ENCODE measurements at regions not wholly inside any gene's neighbourhood (a gene's known extent, or its start where the extent isn't known, plus 50 kb on each side); places are given as distances from the start of the nearest gene placed in this dataset.

DNA sequence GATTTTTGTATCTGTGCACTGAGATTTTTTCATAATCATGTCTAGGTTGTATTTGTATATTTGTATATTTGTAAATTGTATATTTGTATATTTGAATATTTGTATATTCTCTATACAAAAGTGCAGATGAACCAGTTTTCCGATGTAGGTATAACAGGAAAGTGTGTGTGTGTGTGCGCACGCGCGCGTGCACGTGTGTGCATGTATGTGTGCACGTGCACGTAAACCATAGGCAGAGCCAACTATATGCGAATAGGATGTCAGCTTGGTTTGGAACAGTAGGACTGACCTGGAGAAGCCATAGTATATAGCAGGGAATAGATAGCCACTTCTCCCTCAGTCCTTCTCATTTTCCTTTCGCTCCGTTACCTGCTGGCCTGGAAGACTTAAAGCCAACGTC, 565.8 kb downstream of the XIRP2 start:
- H3K27ac Mint-ChIP-seq = no peak overlapping the region
- no peaks in the 10 kb centered on the region for H3K27me3 Mint-ChIP-seq
- H3K36me3 Mint-ChIP-seq = no peaks in the 10 kb centered on the region
- peaks cover 1 to 10% (median 4%) of the 10 kb centered on the region in 3 donors for H3K9me3 Mint-ChIP-seq
- H3K4me1 Mint-ChIP-seq = no peaks in the 10 kb centered on the region
- no peak overlapping the region for H3K4me3 Mint-ChIP-seq

DNA sequence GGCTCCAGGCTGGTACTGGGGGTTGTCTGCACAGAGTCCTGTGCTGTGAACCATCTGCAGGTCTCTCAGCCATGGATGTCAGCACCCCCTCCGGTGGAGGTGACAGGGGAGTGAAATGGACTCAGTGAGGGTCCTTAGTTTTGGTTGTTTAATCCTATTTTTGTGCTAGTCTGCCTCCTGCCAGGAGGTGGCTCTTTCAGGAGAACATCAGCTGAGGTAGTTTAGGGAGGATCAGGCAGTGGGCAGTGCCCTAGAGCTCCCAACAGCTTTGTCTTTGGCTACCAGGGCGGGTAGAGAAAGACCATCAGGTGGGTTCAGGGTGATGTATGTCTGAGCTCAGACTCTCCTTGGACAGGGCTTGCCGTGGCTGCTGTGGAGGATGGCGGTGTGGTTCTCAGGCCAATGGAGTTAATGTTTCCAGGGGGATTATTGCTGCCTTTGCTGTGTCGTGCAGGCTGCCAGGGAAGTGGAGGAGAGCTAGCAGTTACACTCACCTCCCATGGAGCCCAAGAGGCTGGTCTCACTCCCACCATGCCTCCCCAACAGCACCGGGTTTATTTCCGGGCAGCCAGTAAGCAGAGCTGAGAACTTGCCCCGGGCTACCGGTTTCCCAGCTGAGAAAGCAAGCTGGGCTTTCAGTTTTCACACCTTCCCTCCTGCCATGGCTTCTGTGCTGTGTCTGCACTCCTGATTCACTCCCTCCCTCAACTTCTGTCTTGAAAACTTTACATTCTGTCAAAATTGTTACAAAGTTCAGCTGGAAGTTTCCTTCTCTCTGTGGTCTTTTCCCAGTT, 563.4 kb downstream of the XIRP2 start:
- H3K27ac Mint-ChIP-seq = no peak overlapping the region
- no peaks in the 10 kb centered on the region for H3K27me3 Mint-ChIP-seq
- H3K9me3 Mint-ChIP-seq = peaks cover 0 to 8% (median 4%) of the 10 kb centered on the region in 3 donors
- no peaks in the 10 kb centered on the region for H3K36me3 Mint-ChIP-seq
- no peak overlapping the region for H3K4me3 Mint-ChIP-seq
- no peaks in the 10 kb centered on the region for H3K4me1 Mint-ChIP-seq

DNA sequence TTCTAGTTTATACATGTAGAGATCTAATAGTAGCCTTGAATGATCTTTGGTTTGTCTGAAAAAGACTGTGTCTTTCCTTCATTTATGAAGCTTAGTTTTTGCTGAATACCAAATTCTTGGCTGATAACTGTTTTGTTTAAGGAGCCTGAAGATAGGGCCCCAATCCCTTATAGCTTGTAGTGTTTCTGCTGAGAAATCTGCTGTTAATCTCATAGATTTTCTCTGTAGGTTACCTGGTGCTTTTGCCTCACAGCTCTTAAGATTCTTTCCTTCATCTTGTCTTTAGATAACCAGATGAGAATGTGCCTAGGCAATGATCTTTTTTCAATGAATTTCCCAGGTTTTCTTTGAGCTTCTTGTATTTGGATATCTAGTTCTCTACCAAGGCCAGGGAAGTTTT, 562.1 kb downstream of the XIRP2 start:
- Mint-ChIP-seq H3K9me3 (peaks cover 0 to 8% (median 4%) of the 10 kb centered on the region in 3 donors), H3K4me1 (no peaks in the 10 kb centered on the region), H3K4me3 (no peak overlapping the region), H3K36me3 (no peaks in the 10 kb centered on the region), H3K27me3 (no peaks in the 10 kb centered on the region), H3K27ac (no peak overlapping the region)

DNA sequence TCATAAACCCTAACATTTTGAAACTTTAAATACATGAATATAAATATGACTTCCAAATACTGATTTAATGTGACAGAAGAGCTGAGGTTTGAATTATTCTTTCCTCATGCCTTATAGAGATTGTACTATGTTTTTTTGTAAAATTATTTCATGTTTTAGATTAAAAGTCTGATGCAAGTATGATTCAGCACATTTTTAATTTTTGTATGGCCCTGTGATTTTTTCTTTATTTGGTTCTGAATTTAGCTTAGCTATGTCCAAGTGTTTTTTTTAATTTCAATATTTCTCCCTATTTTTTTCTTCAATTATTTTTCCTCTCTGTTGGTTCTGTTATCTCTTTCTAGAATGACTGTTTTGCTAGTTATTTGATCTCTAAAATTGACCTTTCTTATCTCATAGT, 552.1 kb downstream of the XIRP2 start:
- no peaks in the 10 kb centered on the region for H3K36me3 Mint-ChIP-seq
- H3K4me1 Mint-ChIP-seq = peaks cover 0 to 1% (median 0%) of the 10 kb centered on the region in 3 donors
- no peaks in the 10 kb centered on the region for H3K27me3 Mint-ChIP-seq
- H3K27ac Mint-ChIP-seq = no peak overlapping the region
- H3K9me3 Mint-ChIP-seq = peaks cover 0 to 5% (median 2%) of the 10 kb centered on the region in 3 donors
- H3K4me3 Mint-ChIP-seq = no peak overlapping the region

DNA sequence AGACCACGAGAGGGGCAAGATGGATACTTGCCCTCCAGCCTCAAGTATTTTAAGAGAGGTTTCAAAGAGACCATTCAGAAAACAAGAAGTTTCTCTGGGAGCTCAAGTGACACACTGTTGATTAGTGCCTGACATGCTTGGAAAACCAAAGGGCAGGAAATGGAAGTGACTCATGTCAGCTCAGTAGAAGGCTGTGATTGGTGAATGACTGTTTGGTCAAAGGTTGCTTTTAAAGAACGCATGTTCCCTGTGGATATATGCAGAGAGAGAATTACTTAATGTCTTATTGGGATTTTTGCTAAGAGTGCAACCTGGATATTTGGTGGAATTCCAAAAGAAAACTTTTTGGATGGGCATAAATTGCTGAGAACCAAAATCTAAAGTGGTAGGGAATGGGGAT, 549.9 kb downstream of the XIRP2 start:
- Mint-ChIP-seq H3K9me3 (no peaks in the 10 kb centered on the region), H3K4me1 (peaks cover 0 to 1% (median 0%) of the 10 kb centered on the region in 3 donors), H3K36me3 (no peaks in the 10 kb centered on the region), H3K4me3 (no peak overlapping the region), H3K27ac (no peak overlapping the region), H3K27me3 (no peaks in the 10 kb centered on the region)

DNA sequence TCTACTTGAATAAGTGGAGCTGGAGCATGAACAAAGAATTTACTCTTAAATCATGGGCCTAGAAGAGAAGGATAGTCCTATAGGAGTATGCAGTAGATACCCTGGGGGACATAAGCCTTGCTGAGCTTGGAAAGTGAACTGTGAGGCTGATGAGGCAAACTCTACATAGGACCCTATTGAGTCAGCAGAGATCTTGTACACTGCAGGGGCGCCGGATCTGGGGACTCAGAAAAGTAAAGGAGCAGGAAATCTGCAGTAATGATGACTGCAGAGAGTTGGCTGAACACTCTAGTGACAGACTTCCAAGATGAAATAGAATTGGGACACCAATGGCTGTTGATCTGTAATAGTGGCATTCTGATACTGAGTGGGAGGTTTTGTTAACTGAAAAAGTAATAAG, 543.7 kb downstream of the XIRP2 start:
- H3K4me1 Mint-ChIP-seq = no peaks in the 10 kb centered on the region
- no peak overlapping the region for H3K4me3 Mint-ChIP-seq
- no peaks in the 10 kb centered on the region for H3K36me3 Mint-ChIP-seq

DNA sequence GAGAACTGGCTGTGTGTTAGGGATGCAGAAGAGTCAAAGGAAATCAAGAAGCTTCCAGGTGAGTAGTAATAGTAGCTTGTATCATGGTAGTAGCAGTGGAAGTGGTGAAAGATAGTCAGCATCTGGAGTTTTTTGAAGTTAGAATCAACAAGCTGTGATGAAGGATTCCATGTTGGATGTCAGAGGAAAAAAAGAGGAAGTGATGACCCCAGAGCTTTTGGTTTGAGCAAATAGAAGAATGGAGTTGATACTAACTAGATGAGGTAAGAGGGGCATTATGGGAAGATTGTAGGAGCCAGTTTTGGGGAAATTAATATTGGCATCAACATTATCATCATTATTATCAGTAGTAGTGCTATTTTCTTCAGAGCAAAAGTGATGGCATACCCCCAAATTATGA, 542.2 kb downstream of the XIRP2 start:
- H3K4me1 Mint-ChIP-seq = no peaks in the 10 kb centered on the region
- no peak overlapping the region for H3K4me3 Mint-ChIP-seq
- peaks cover 3 to 6% (median 6%) of the 10 kb centered on the region in 3 donors for H3K9me3 Mint-ChIP-seq
- no peaks in the 10 kb centered on the region for H3K27me3 Mint-ChIP-seq
- H3K36me3 Mint-ChIP-seq = no peaks in the 10 kb centered on the region
- no peak overlapping the region for H3K27ac Mint-ChIP-seq

More for the DNA sequence above, 543.7 kb downstream of the XIRP2 start:
- no peak overlapping the region for H3K27ac Mint-ChIP-seq
- H3K27me3 Mint-ChIP-seq = no peaks in the 10 kb centered on the region
- H3K9me3 Mint-ChIP-seq = peaks cover 3 to 6% (median 4%) of the 10 kb centered on the region in 3 donors

DNA sequence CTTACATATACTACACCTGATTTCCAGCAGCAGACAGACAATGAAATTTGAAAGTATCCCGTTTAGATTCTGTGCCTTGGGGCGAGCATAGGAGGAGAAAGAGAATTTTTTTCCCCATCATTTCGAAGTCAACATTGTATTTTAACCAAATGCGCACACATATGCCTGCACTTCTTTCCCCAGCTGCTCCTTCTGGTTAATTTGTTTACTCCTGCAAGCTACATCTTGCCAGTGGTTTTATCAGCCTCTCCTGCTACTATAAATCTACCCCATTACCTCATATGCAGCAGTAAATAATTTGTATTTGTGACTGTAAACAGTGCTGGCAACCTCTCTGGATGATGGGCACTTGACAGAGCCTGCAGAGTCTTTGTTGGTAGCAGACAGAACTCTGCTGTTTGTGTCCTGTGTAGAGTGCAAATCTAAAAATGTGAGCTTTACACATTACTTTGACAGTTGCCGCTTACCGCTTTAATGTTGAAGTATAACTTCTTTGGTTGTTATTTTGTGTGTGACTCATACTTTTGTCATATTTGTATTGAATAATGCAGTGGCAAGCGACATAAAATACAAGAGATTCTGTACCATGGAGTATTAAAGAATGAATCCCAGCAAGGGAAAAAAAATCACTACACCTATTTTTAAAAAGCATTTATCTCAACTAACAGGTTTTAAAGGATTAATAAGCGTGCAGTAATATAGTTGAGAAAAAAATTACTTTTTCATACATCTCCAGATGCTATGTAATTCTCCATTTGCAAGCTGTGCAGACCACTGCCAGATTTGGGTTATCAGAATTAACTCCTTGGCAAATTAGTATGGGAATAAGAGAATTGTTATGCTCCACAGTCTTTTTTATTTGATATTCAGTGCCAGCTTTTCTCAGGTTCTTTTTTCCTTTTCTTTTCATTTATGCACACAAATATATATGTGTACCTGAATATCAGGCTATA, 536.8 kb downstream of the XIRP2 start:
- Mint-ChIP-seq H3K36me3 (no peaks in the 10 kb centered on the region), H3K4me3 (no peak overlapping the region)

DNA sequence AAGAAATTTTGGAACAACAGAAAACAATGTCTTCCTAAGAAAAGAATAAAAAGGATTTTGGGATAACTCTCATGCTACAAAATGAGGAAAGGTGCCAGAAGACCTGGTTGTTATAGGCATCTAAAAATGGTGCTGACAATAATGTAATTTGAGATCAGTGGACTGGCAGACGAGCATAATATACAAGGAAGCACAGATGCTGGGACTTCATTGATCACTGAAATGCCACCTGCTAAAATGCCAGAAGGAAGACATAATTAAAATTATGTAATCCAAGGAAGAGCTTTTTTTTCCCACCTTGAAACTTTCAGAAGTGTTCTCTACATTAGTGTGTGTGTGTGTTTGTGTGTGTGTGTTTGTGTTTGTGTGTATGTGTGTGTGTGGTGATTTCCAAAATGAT, 535.9 kb downstream of the XIRP2 start:
- H3K9me3 Mint-ChIP-seq = peaks cover 2 to 3% (median 3%) of the 10 kb centered on the region in 3 donors
- H3K4me1 Mint-ChIP-seq = no peaks in the 10 kb centered on the region
- no peak overlapping the region for H3K4me3 Mint-ChIP-seq
- no peak overlapping the region for H3K27ac Mint-ChIP-seq
- H3K27me3 Mint-ChIP-seq = no peaks in the 10 kb centered on the region
- H3K36me3 Mint-ChIP-seq = no peaks in the 10 kb centered on the region

More for the DNA sequence above, 536.8 kb downstream of the XIRP2 start:
- H3K9me3 Mint-ChIP-seq = peaks cover 2 to 6% (median 5%) of the 10 kb centered on the region in 3 donors
- no peaks in the 10 kb centered on the region for H3K27me3 Mint-ChIP-seq
- H3K27ac Mint-ChIP-seq = no peak overlapping the region
- H3K4me1 Mint-ChIP-seq = no peaks in the 10 kb centered on the region

DNA sequence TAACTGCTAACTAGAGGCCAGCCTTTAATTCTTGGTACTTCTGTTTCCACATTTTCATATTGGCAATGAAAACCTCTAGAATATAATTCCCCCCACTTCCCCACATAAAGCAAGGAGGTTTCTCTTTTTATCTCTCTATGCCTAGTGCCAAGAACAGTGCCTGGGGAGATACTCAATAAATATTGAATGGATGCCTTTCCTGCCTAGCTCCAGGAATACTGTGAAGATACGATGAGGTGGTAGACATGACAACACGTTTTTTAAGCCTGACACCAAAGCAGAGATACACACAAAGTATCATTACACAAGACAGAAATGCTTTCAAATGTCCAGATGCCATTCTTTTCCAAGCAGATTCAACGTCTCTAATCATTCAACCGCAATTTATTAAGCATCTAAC, 535.5 kb downstream of the XIRP2 start:
- no peak overlapping the region for H3K4me3 Mint-ChIP-seq
- H3K36me3 Mint-ChIP-seq = no peaks in the 10 kb centered on the region
- H3K9me3 Mint-ChIP-seq = peaks cover 2 to 3% (median 3%) of the 10 kb centered on the region in 3 donors
- H3K27ac Mint-ChIP-seq = no peak overlapping the region
- no peaks in the 10 kb centered on the region for H3K4me1 Mint-ChIP-seq
- H3K27me3 Mint-ChIP-seq = no peaks in the 10 kb centered on the region

DNA sequence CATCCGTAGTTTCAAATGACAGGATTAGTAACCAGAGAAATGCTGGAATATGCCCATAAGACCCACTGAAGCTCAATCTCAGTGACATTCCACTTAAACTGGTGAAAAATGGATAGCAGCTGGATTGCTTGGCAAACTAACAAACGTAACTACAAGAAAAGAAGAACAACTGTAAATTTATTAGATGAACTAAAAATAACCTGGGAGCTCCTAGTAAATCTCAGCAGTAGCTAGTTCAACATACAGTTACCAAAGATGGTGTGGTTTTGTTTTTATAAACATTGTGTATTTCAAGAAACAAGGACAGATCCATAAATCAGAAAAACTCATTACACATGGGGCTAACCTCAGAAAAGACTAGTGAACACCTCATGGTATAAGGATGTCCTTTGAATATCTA, 531.9 kb downstream of the XIRP2 start:
- Mint-ChIP-seq H3K4me1 (no peaks in the 10 kb centered on the region), H3K4me3 (no peak overlapping the region), H3K27me3 (peaks cover 2% of the 10 kb centered on the region), H3K27ac (no peak overlapping the region), H3K36me3 (no peaks in the 10 kb centered on the region), H3K9me3 (peaks cover 2 to 11% (median 7%) of the 10 kb centered on the region in 3 donors)

DNA sequence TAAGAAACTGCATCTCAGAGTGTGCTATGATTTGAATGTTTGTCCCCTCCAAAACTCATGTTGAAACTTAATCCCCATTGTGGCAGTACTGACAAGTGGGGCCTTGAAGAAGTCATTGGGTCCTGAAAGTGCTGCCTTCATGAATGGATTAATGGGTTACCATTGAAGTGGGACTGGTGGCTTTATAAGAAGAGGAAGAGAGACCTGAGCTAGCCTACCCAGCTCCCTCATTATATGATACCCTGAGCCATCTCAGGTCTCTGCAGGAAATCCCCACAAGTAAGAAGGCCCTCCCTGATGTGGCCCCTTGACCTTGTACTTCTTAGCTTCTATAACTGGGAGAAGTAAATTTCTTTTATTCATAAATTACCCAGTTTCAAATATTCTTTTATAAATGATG, 526.8 kb downstream of the XIRP2 start:
- H3K4me3 Mint-ChIP-seq = no peak overlapping the region
- peaks cover 2% of the 10 kb centered on the region for H3K27me3 Mint-ChIP-seq
- H3K4me1 Mint-ChIP-seq = no peaks in the 10 kb centered on the region
- H3K27ac Mint-ChIP-seq = no peak overlapping the region
- no peaks in the 10 kb centered on the region for H3K36me3 Mint-ChIP-seq
- H3K9me3 Mint-ChIP-seq = peaks cover 2 to 16% (median 10%) of the 10 kb centered on the region in 3 donors

DNA sequence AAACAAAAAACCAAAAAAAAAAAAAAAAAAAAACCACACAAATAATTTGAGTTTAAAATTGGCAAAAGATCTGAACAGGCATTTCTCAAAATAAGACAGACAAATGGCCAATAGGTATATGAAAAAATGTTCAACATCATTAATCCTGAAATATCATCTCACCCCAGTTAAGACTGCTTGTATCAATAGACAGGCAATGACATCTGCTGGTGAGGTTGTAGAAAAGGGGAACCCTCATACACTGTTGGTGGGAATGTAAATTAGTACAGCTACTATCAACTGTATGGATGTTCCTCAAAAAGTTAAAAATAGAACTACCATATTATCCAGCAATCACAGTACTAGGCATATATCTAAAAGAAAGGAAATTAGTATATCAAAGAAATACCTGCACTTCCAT, 523.1 kb downstream of the XIRP2 start:
- peaks cover 0 to 16% (median 9%) of the 10 kb centered on the region in 3 donors for H3K9me3 Mint-ChIP-seq
- H3K4me3 Mint-ChIP-seq = no peak overlapping the region
- H3K27ac Mint-ChIP-seq = no peak overlapping the region

DNA sequence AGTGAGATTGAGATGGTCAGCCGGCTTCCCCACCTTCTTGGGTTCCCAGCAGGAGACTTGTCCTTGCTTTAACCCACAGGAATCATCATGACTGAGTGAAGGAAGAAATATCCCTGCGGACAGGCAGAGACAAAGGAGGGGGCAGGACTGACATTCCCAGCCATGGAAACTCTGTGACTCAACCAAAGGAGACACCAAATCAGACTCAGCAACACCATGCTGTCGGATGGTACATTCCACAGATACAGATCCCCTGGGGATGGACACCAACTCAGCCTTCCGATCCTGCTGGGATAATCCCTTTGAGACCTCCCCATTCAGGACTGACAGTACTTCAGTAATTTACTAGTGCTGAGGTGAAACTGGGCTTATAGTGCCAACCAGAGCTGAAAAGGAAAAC, 518.3 kb downstream of the XIRP2 start:
- H3K9me3 Mint-ChIP-seq = peaks cover 0 to 7% (median 3%) of the 10 kb centered on the region in 3 donors
- no peaks in the 10 kb centered on the region for H3K27me3 Mint-ChIP-seq
- no peaks in the 10 kb centered on the region for H3K4me1 Mint-ChIP-seq
- no peak overlapping the region for H3K27ac Mint-ChIP-seq
- H3K4me3 Mint-ChIP-seq = no peak overlapping the region
- no peaks in the 10 kb centered on the region for H3K36me3 Mint-ChIP-seq

More for the DNA sequence above, 523.1 kb downstream of the XIRP2 start:
- Mint-ChIP-seq H3K27me3 (peaks cover 2% of the 10 kb centered on the region), H3K36me3 (no peaks in the 10 kb centered on the region), H3K4me1 (no peaks in the 10 kb centered on the region)

DNA sequence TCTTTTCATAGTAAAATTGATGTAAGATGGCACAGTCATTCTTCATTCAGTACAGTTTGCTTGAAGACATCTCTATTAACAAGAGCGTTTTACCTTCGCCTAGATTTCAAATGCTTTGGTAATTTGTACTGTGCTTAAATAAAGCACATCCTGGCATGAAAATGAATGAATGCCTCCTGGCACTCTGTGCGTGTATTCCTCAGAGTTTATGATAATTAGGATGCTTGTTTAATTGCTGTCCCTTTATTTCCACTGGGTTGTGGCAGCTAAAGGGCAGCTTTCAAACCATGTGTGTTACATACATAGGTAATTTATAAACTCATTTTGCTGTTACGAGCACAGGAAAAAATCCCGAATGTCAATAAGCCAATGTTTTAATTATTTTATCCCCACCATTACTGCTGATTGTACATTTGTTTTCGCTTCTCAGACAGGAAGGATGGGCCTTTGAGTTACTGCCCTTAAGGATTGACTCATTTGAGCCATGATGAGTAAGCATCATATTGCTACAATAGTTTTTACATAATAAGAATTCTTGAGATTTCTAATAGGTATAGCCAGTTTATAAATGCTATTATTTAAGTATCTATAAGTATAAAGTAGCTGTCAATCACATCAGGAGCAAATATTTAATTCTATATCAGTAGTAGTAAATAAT, 516.5 kb downstream of the XIRP2 start:
- Mint-ChIP-seq H3K36me3 (no peaks in the 10 kb centered on the region), H3K27ac (no peak overlapping the region)

More for the DNA sequence above, 516.5 kb downstream of the XIRP2 start:
- H3K4me3 Mint-ChIP-seq = no peak overlapping the region
- peaks cover 3 to 6% (median 5%) of the 10 kb centered on the region in 3 donors for H3K9me3 Mint-ChIP-seq
- H3K4me1 Mint-ChIP-seq = no peaks in the 10 kb centered on the region
- no peaks in the 10 kb centered on the region for H3K27me3 Mint-ChIP-seq
